GM12878 (cell line): ENCODE measurements at regions not wholly inside any gene's neighbourhood (a gene's known extent, or its start where the extent isn't known, plus 50 kb on each side); places are given as distances from the start of the nearest gene placed in this dataset.

Experiments used
- ATAC-seq: fragments of 200-7000 bp; cut with Tn5 transposase; 3 replicates; pipeline ENCODE4 v1.9.1; 2020; ENCODE audit warnings: mild to moderate bottlenecking, moderate library complexity
- BruUV-seq: library from RNA; stranded (reverse); fragments of 400-500 nt; replicated peaks from 2 replicates; lab custom pipeline; 2021; lab: Mats Ljungman, UMichigan
- CTCF ChIA-PET: fragments of 300-600 bp; sonication (Branson Sonifier 250); formaldehyde crosslinking; extraction: SDS; loops from one replicate; lab custom pipeline; 2021; ENCODE audit warnings: inconsistent platforms; lab: Yijun Ruan, JAX
- POLR2A ChIA-PET: fragments of 350-600 bp; formaldehyde crosslinking; extraction: SDS; loops from one replicate; lab custom pipeline; 2021; ENCODE audit warnings: inconsistent platforms; lab: Charles Lee
- RAD21 ChIA-PET: fragments of 300-600 bp; sonication (Branson Sonifier 250); formaldehyde crosslinking; loops from one replicate; lab custom pipeline; 2023; ENCODE audit warnings: antibody characterized with exemption; ENCODE audit not compliant: unreplicated experiment; lab: Charles Lee
- SMC1A ChIA-PET: fragments of 300-600 bp; sonication (Branson Sonifier 250); formaldehyde crosslinking; loops from one replicate; lab custom pipeline; 2023; ENCODE audit not compliant: unreplicated experiment, uncharacterized antibody; lab: Charles Lee
- DNase-seq: peaks from one replicate; pipeline ENCODE4 v3.0.0-alpha.2; 2011; ENCODE audit warnings: low read depth, low spot score
- FAIRE-seq: peaks from 3 replicates; lab custom pipeline; 2011; peaks lifted over from hg19 to GRCh38; lab: Jason Lieb, UNC
- H2AFZ ChIP-seq: 2 replicates; pipeline ENCODE4 v1.6.0; 2011; ENCODE audit warnings: low read depth, low read length, control low read depth; ENCODE audit not compliant: control insufficient read depth
- H3K27ac ChIP-seq: 2 replicates; pipeline ENCODE4 v1.5.1; 2011; ENCODE audit warnings: control low read depth; ENCODE audit not compliant: control insufficient read depth, insufficient read depth
- H3K27me3 ChIP-seq, 2 experiments: replicated peaks in 1 of 2; 2 replicates each; pipeline versions ENCODE4 v1.6.0 to v1.6.1; 2011; ENCODE audit warnings: low read length in 1 of 2; ENCODE audit not compliant: control insufficient read depth in 2 of 2, insufficient read depth in 2 of 2
- H3K36me3 ChIP-seq, 2 experiments: 2 replicates each; pipeline ENCODE4 v1.5.1; 2011; ENCODE audit warnings: low read length in 1 of 2; ENCODE audit not compliant: control insufficient read depth in 2 of 2, insufficient read depth in 2 of 2
- H3K4me1 ChIP-seq: 2 replicates; pipeline ENCODE4 v1.6.1; 2011; ENCODE audit warnings: mild to moderate bottlenecking, low read length, moderate library complexity, mixed read lengths; ENCODE audit not compliant: control insufficient read depth, insufficient read depth
- H3K4me2 ChIP-seq: 2 replicates; pipeline ENCODE4 v1.6.0; 2011; ENCODE audit warnings: control low read depth; ENCODE audit not compliant: control insufficient read depth, insufficient read depth
- H3K4me3 ChIP-seq: fragments of 200-600 bp; sonication (generic); 2 replicates; pipeline ENCODE4 v1.5.1; 2016
- H3K79me2 ChIP-seq: 2 replicates; pipeline ENCODE4 v1.6.0; 2011; ENCODE audit warnings: low read length; ENCODE audit not compliant: control insufficient read depth, insufficient read depth
- H3K9ac ChIP-seq: 2 replicates; pipeline ENCODE4 v1.8.0; 2011; ENCODE audit warnings: low read length, control low read depth, mixed read lengths; ENCODE audit not compliant: control insufficient read depth, insufficient read depth
- H3K9me3 ChIP-seq: replicated peaks from 3 replicates; pipeline ENCODE4 v1.5.1; 2011; ENCODE audit warnings: mild to moderate bottlenecking, low read length; ENCODE audit not compliant: control insufficient read depth, insufficient read depth
- H4K20me1 ChIP-seq: 2 replicates; pipeline ENCODE4 v1.6.0; 2011; ENCODE audit not compliant: control insufficient read depth, insufficient read depth
- ASH2L ChIP-seq: fragments of 300-600, 200-600 bp; sonication (generic); IDR thresholded peaks from 2 replicates; pipeline ENCODE4 v1.6.1; 2017; ENCODE audit warnings: low read depth, mild to moderate bottlenecking, borderline replicate concordance
- ATF3 ChIP-seq: IDR thresholded peaks from 2 replicates; pipeline ENCODE4 v1.6.1; 2011; ENCODE audit warnings: low read depth, mild to moderate bottlenecking, low read length, moderate library complexity, borderline replicate concordance; ENCODE audit errors: extremely low read depth
- BCLAF1 ChIP-seq: fragments of 450-650 bp; IDR thresholded peaks from 2 replicates; pipeline ENCODE4 v1.6.1; 2017; ENCODE audit warnings: antibody characterized with exemption, mild to moderate bottlenecking, moderate library complexity
- CHD4 ChIP-seq: fragments of 200-600 bp; sonication (generic); IDR thresholded peaks from 2 replicates; pipeline ENCODE4 v1.6.1; 2016; ENCODE audit warnings: mild to moderate bottlenecking
- KLF5 ChIP-seq: fragments of 450-650 bp; IDR thresholded peaks from 2 replicates; pipeline ENCODE4 v1.6.1; 2014; ENCODE audit warnings: mild to moderate bottlenecking; ENCODE audit not compliant: partially characterized antibody
- MTA3 ChIP-seq: IDR thresholded peaks from 2 replicates; pipeline ENCODE4 v1.6.1; 2012; ENCODE audit warnings: low read length, inconsistent platforms, borderline replicate concordance
- NFXL1 ChIP-seq: fragments of 450-650 bp; IDR thresholded peaks from 2 replicates; pipeline ENCODE4 v1.6.1; 2017; ENCODE audit warnings: antibody characterized with exemption, mild to moderate bottlenecking, borderline replicate concordance
- REST ChIP-seq: IDR thresholded peaks from 2 replicates; pipeline ENCODE4 v1.6.1; 2012; ENCODE audit warnings: mild to moderate bottlenecking, low read depth, low read length
- SIN3A ChIP-seq: IDR thresholded peaks from 2 replicates; pipeline ENCODE4 v1.6.1; 2012; ENCODE audit warnings: low read depth, low read length, improper control_type of control experiment
- SP1 ChIP-seq: IDR thresholded peaks from one replicate; pipeline ENCODE4 v1.6.1; 2011; ENCODE audit warnings: low read depth, low read length
- TCF12 ChIP-seq: IDR thresholded peaks from 2 replicates; pipeline ENCODE4 v1.6.1; 2011; ENCODE audit warnings: low read depth, mild to moderate bottlenecking, low read length
- TCF7 ChIP-seq: IDR thresholded peaks from 2 replicates; pipeline ENCODE4 v1.6.1; 2014; ENCODE audit warnings: antibody characterized with exemption, borderline replicate concordance
- WGBS: methylation state at CpG from one replicate; pipeline ENCODE4 v1.1.6; 2016; ENCODE audit warnings: low lambda C conversion rate; ENCODE audit not compliant: insufficient replicate concordance, insufficient coverage; ENCODE audit errors: missing lambda C conversion rate; 5-methylcytosine and 5-hydroxymethylcytosine counted together
- in situ Hi-C: fragments of 300-500 bp; cut with MboI; formaldehyde crosslinking; loops from 9 replicates; pipeline ENCODE4 v1.14.3; 2018; ENCODE audit warnings: mixed read lengths
- intact Hi-C: fragments of 100-400 bp; cut with micrococcal nuclease; formaldehyde crosslinking; loops from one replicate; pipeline ENCODE4 v1.14.2; 2022; ENCODE audit not compliant: unreplicated experiment

GRCh38 chr4:13900780-13901179 is 273.3 kb upstream of the BOD1L1 start:
- WGBS = 64% methylated on average over 4 of the region's 4 CpGs
- Histone ChIP-seq H3K9me3 (no peaks in the 10 kb centered on the region), H3K36me3 (no peaks in the 10 kb centered on the region), H3K79me2 (no peaks in the 10 kb centered on the region), H2AFZ (no peak overlapping the region), H3K4me3 (no peak overlapping the region), H3K4me1 (no peaks in the 10 kb centered on the region), H3K4me2 (no peak overlapping the region), H3K27me3 (no peaks in the 10 kb centered on the region), H4K20me1 (no peaks in the 10 kb centered on the region), H3K9ac (no peak overlapping the region), H3K27ac (no peak overlapping the region)
- ATAC-seq (no peak), DNase-seq (no peak), FAIRE-seq (no peak)
- RAD21 ChIA-PET = no interaction called here
- intact Hi-C loops (no loop called here), in situ Hi-C loops (no loop called here)
- SMC1A ChIA-PET = interaction anchor here (1.8 kb wide), 1 partner anchor 11 kb away, joined by 4 read pairs; no protein-coding TSS in a partner anchor
- CTCF ChIA-PET = no interaction called here
- TF ChIP-seq NFXL1 (no peak), SP1 (no peak), ATF3 (no peak), ASH2L (no peak), MTA3 (no peak), KLF5 (no peak), CHD4 (no peak), BCLAF1 (no peak), SIN3A (no peak), REST (no peak), TCF12 (no peak), TCF7 (no peak)
- no TSS peak for BruUV-seq
- POLR2A ChIA-PET = no interaction called here
